GM12878 (cell line): ENCODE measurements at regions not wholly inside any gene's neighbourhood (a gene's known extent, or its start where the extent isn't known, plus 50 kb on each side); places are given as distances from the start of the nearest gene placed in this dataset.

ENCODE experiments used
- ATAC-seq: fragments of 200-7000 bp; cut with Tn5 transposase; 3 replicates; pipeline ENCODE4 v1.9.1; 2020; ENCODE audit warnings: mild to moderate bottlenecking, moderate library complexity
- BruUV-seq: library from RNA; stranded (reverse); fragments of 400-500 nt; replicated peaks from 2 replicates; lab custom pipeline; 2021; lab: Mats Ljungman, UMichigan
- CTCF ChIA-PET: fragments of 300-600 bp; sonication (Branson Sonifier 250); formaldehyde crosslinking; extraction: SDS; loops from one replicate; lab custom pipeline; 2021; ENCODE audit warnings: inconsistent platforms; lab: Yijun Ruan, JAX
- POLR2A ChIA-PET: fragments of 350-600 bp; formaldehyde crosslinking; extraction: SDS; loops from one replicate; lab custom pipeline; 2021; ENCODE audit warnings: inconsistent platforms; lab: Charles Lee
- RAD21 ChIA-PET: fragments of 300-600 bp; sonication (Branson Sonifier 250); formaldehyde crosslinking; loops from one replicate; lab custom pipeline; 2023; ENCODE audit warnings: antibody characterized with exemption; ENCODE audit not compliant: unreplicated experiment; lab: Charles Lee
- SMC1A ChIA-PET: fragments of 300-600 bp; sonication (Branson Sonifier 250); formaldehyde crosslinking; loops from one replicate; lab custom pipeline; 2023; ENCODE audit not compliant: unreplicated experiment, uncharacterized antibody; lab: Charles Lee
- DNase-seq: peaks from one replicate; pipeline ENCODE4 v3.0.0-alpha.2; 2011; ENCODE audit warnings: low read depth, low spot score
- FAIRE-seq: peaks from 3 replicates; lab custom pipeline; 2011; peaks lifted over from hg19 to GRCh38; lab: Jason Lieb, UNC
- H2AFZ ChIP-seq: 2 replicates; pipeline ENCODE4 v1.6.0; 2011; ENCODE audit warnings: low read depth, low read length, control low read depth; ENCODE audit not compliant: control insufficient read depth
- H3K27ac ChIP-seq: 2 replicates; pipeline ENCODE4 v1.5.1; 2011; ENCODE audit warnings: control low read depth; ENCODE audit not compliant: control insufficient read depth, insufficient read depth
- H3K27me3 ChIP-seq, 2 experiments: replicated peaks in 1 of 2; 2 replicates each; pipeline versions ENCODE4 v1.6.0 to v1.6.1; 2011; ENCODE audit warnings: low read length in 1 of 2; ENCODE audit not compliant: control insufficient read depth in 2 of 2, insufficient read depth in 2 of 2
- H3K36me3 ChIP-seq, 2 experiments: 2 replicates each; pipeline ENCODE4 v1.5.1; 2011; ENCODE audit warnings: low read length in 1 of 2; ENCODE audit not compliant: control insufficient read depth in 2 of 2, insufficient read depth in 2 of 2
- H3K4me1 ChIP-seq: 2 replicates; pipeline ENCODE4 v1.6.1; 2011; ENCODE audit warnings: mild to moderate bottlenecking, low read length, moderate library complexity, mixed read lengths; ENCODE audit not compliant: control insufficient read depth, insufficient read depth
- H3K4me2 ChIP-seq: 2 replicates; pipeline ENCODE4 v1.6.0; 2011; ENCODE audit warnings: control low read depth; ENCODE audit not compliant: control insufficient read depth, insufficient read depth
- H3K4me3 ChIP-seq: fragments of 200-600 bp; sonication (generic); 2 replicates; pipeline ENCODE4 v1.5.1; 2016
- H3K79me2 ChIP-seq: 2 replicates; pipeline ENCODE4 v1.6.0; 2011; ENCODE audit warnings: low read length; ENCODE audit not compliant: control insufficient read depth, insufficient read depth
- H3K9ac ChIP-seq: 2 replicates; pipeline ENCODE4 v1.8.0; 2011; ENCODE audit warnings: low read length, control low read depth, mixed read lengths; ENCODE audit not compliant: control insufficient read depth, insufficient read depth
- H3K9me3 ChIP-seq: replicated peaks from 3 replicates; pipeline ENCODE4 v1.5.1; 2011; ENCODE audit warnings: mild to moderate bottlenecking, low read length; ENCODE audit not compliant: control insufficient read depth, insufficient read depth
- H4K20me1 ChIP-seq: 2 replicates; pipeline ENCODE4 v1.6.0; 2011; ENCODE audit not compliant: control insufficient read depth, insufficient read depth
- BCL11A ChIP-seq: IDR thresholded peaks from 2 replicates; pipeline ENCODE4 v1.6.1; 2011; ENCODE audit warnings: low read depth, low read length
- CBX3 ChIP-seq: fragments of 200-600 bp; sonication (generic); IDR thresholded peaks from 2 replicates; pipeline ENCODE4 v1.6.1; 2016; ENCODE audit warnings: low read depth, borderline replicate concordance
- ETV6 ChIP-seq, 2 experiments: fragments of 450-650 bp in 1 of 2; IDR thresholded peaks in 1 of 2; conservative IDR thresholded peaks in 1 of 2; 2 replicates each; pipeline ENCODE4 v1.6.1; 2014; ENCODE audit warnings: antibody characterized with exemption in 1 of 2, borderline replicate concordance in 1 of 2, low read depth in 1 of 2, mild to moderate bottlenecking in 1 of 2, moderate library complexity in 1 of 2
- EZH2 ChIP-seq: IDR thresholded peaks from 2 replicates; pipeline ENCODE4 v1.6.1; 2012; ENCODE audit warnings: low read depth, mild to moderate bottlenecking, control low read depth, inconsistent platforms, low read length, borderline replicate concordance; ENCODE audit not compliant: control insufficient read depth
- HDAC6 ChIP-seq: fragments of 200-600 bp; sonication (generic); IDR thresholded peaks from one replicate; pipeline ENCODE4 v1.8.0; 2017; ENCODE audit warnings: antibody characterized with exemption; ENCODE audit not compliant: unreplicated experiment
- IRF4 ChIP-seq: IDR thresholded peaks from 2 replicates; pipeline ENCODE4 v1.6.1; 2011; ENCODE audit warnings: low read depth, low read length
- LARP7 ChIP-seq: fragments of 450-650 bp; IDR thresholded peaks from 2 replicates; pipeline ENCODE4 v1.6.1; 2017; ENCODE audit warnings: mild to moderate bottlenecking
- MYB ChIP-seq: fragments of 150-350 bp; IDR thresholded peaks from 2 replicates; pipeline ENCODE4 v1.6.1; 2014; ENCODE audit warnings: mild to moderate bottlenecking, low read depth, low read length, borderline replicate concordance
- NRF1 ChIP-seq: conservative IDR thresholded peaks from 2 replicates; pipeline ENCODE4 v1.6.1; 2011; ENCODE audit warnings: mild to moderate bottlenecking, low read depth, low read length, improper control_type of control experiment
- PAX5 ChIP-seq: IDR thresholded peaks from 2 replicates; pipeline ENCODE4 v1.6.1; 2011; ENCODE audit warnings: low read depth, low read length, borderline replicate concordance
- RBBP5 ChIP-seq: fragments of 200-600 bp; sonication (generic); conservative IDR thresholded peaks from 2 replicates; pipeline ENCODE4 v1.6.1; 2016
- SUPT20H ChIP-seq: IDR thresholded peaks from 2 replicates; pipeline ENCODE4 v1.6.1; 2011; ENCODE audit warnings: low read depth, mild to moderate bottlenecking, low read length, moderate library complexity, borderline replicate concordance; ENCODE audit not compliant: control insufficient read depth
- TCF12 ChIP-seq: IDR thresholded peaks from 2 replicates; pipeline ENCODE4 v1.6.1; 2011; ENCODE audit warnings: low read depth, mild to moderate bottlenecking, low read length
- USF1 ChIP-seq: IDR thresholded peaks from 2 replicates; pipeline ENCODE4 v1.6.1; 2011; ENCODE audit warnings: borderline replicate concordance, low read depth, mild to moderate bottlenecking, moderate library complexity, mixed read lengths, low read length; ENCODE audit not compliant: insufficient read depth; ENCODE audit errors: extremely low read length
- YY1 ChIP-seq: IDR thresholded peaks from 2 replicates; pipeline ENCODE4 v1.6.1; 2011; ENCODE audit warnings: low read depth, mild to moderate bottlenecking, low read length
- ZBTB33 ChIP-seq: fragments of 450-650 bp; IDR thresholded peaks from 2 replicates; pipeline ENCODE4 v1.6.1; 2017; ENCODE audit warnings: mild to moderate bottlenecking
- ZNF274 ChIP-seq: IDR thresholded peaks from one replicate; pipeline ENCODE4 v1.8.0; 2011; ENCODE audit not compliant: insufficient read length, insufficient read depth
- WGBS: methylation state at CpG from one replicate; pipeline ENCODE4 v1.1.6; 2016; ENCODE audit warnings: low lambda C conversion rate; ENCODE audit not compliant: insufficient replicate concordance, insufficient coverage; ENCODE audit errors: missing lambda C conversion rate; 5-methylcytosine and 5-hydroxymethylcytosine counted together
- in situ Hi-C: fragments of 300-500 bp; cut with MboI; formaldehyde crosslinking; loops from 9 replicates; pipeline ENCODE4 v1.14.3; 2018; ENCODE audit warnings: mixed read lengths
- intact Hi-C: fragments of 100-400 bp; cut with micrococcal nuclease; formaldehyde crosslinking; loops from one replicate; pipeline ENCODE4 v1.14.2; 2022; ENCODE audit not compliant: unreplicated experiment

GRCh38 chr16:5776876-5777275 is 679.3 kb upstream of the EEF2KMT start:
- no peak for ATAC-seq
- BruUV-seq: no TSS peak
- no peaks in the 10 kb centered on the region; the same call in 2 of the 3 replicates for H3K9me3 ChIP-seq
- no peaks in the 10 kb centered on the region for H3K4me1 ChIP-seq
- no peaks in the 10 kb centered on the region for H3K27me3 ChIP-seq
- H3K4me2 ChIP-seq: no peak overlapping the region
- RAD21 ChIA-PET: no interaction called here
- no peak for FAIRE-seq
- in situ Hi-C loops: no loop called here
- CTCF ChIA-PET: no interaction called here
- SMC1A ChIA-PET: no interaction called here
- WGBS: 0% methylated on average over 2 of the region's 2 CpGs
- no peak for DNase-seq
- POLR2A ChIA-PET: no interaction called here
- H3K4me3 ChIP-seq: no peak overlapping the region
- no peak overlapping the region for H3K27ac ChIP-seq
- intact Hi-C loops: no loop called here
- no peak overlapping the region for H3K9ac ChIP-seq
- H4K20me1 ChIP-seq: no peaks in the 10 kb centered on the region
- no peaks in the 10 kb centered on the region for H3K79me2 ChIP-seq
- TF ChIP-seq RBBP5 (no peak), MYB (no peak), PAX5 (no peak), SUPT20H (no peak), YY1 (no peak), LARP7 (no peak), HDAC6 (no peak), TCF12 (no peak)
- TF ChIP-seq, all 136 proteins: peak for 0
- Histone ChIP-seq H3K36me3 (no peaks in the 10 kb centered on the region), H2AFZ (no peak overlapping the region)

GRCh38 chr16:5775916-5776315 is 678.3 kb upstream of the EEF2KMT start:
- DNase-seq (no peak), ATAC-seq (no peak), FAIRE-seq (no peak)
- H3K9me3 ChIP-seq: no peaks in the 10 kb centered on the region; the same call in 2 of the 3 replicates
- ChIA-PET SMC1A (no interaction called here), POLR2A (no interaction called here), CTCF (interaction anchor here (0.6 kb wide), 1 partner anchor 137 kb away, joined by 4 read pairs; no protein-coding TSS in a partner anchor), RAD21 (no interaction called here)
- no peak overlapping the region for H3K4me2 ChIP-seq
- no peak overlapping the region for H3K4me3 ChIP-seq
- intact Hi-C loops (no loop called here), in situ Hi-C loops (no loop called here)
- no peaks in the 10 kb centered on the region for H3K36me3 ChIP-seq
- TF ChIP-seq EZH2: no peak
- TF ChIP-seq CBX3: no peak
- no peak for TF ChIP-seq USF1
- TF ChIP-seq NRF1: no peak
- no peak for TF ChIP-seq ZBTB33
- TF ChIP-seq ZNF274: no peak
- TF ChIP-seq ETV6 (conservative IDR thresholded peaks at IDR 0.05 in 1 of 2, IDR thresholded peaks at IDR 0.05 in 1 of 2; ENCODE audit: borderline replicate concordance in 1 of 2, low read depth in 1 of 2): no peak
- no peak for TF ChIP-seq BCL11A
- no peak for TF ChIP-seq IRF4
- 6% methylated on average over 5 of the region's 5 CpGs for WGBS
- no peak overlapping the region for H2AFZ ChIP-seq
- H3K27ac ChIP-seq: no peak overlapping the region
- BruUV-seq: no TSS peak
- H3K27me3 ChIP-seq: no peaks in the 10 kb centered on the region
- no peak overlapping the region for H3K9ac ChIP-seq
- no peaks in the 10 kb centered on the region for H3K79me2 ChIP-seq
- no peaks in the 10 kb centered on the region for H3K4me1 ChIP-seq
- no peaks in the 10 kb centered on the region for H4K20me1 ChIP-seq
